ENCODE measurements at regions not wholly inside any gene's neighbourhood (a gene's known extent, or its start where the extent isn't known, plus 50 kb on each side); places are given as distances from the start of the nearest gene placed in this dataset.

- TF ChIP-seq POLR2A (IDR thresholded peaks at IDR 0.05) (no peak), CTCF (IDR thresholded peaks at IDR 0.05) (no peak), POLR2AphosphoS5 (IDR thresholded peaks at IDR 0.05) (no peak)
Observed at GRCh38 chr12:126156806-126157574, 1091.8 kb downstream of the AACS start.

Data from stomach (tissue), 4 donors.